Body of pancreas (tissue), 4 donors: ENCODE measurements at regions not wholly inside any gene's neighbourhood (a gene's known extent, or its start where the extent isn't known, plus 50 kb on each side); places are given as distances from the start of the nearest gene placed in this dataset.

Source experiments
- ATAC-seq: fragments of 150-250 bp; one replicate; pipeline ENCODE4 v1.9.1; 2016
- DNase-seq, 4 donors: peaks; one replicate each; pipeline ENCODE4 v3.0.0-alpha.2; 2019
- H3K27ac ChIP-seq, 4 donors: fragments of 200-600 bp; sonication (generic); 1 replicate in 3 of 4; 2 replicates in 1 of 4; pipeline versions ENCODE4 v1.5.1 to v1.6.1; 2016 to 2019; ENCODE audit warnings: mild to moderate bottlenecking in 1 of 4, mixed read lengths in 1 of 4, moderate library complexity in 1 of 4
- H3K27me3 ChIP-seq, 2 donors: fragments of 200-600 bp; sonication (generic); one replicate each; pipeline ENCODE4 v1.6.0; 2016; ENCODE audit warnings: mild to moderate bottlenecking in 1 of 2
- H3K36me3 ChIP-seq, 2 donors: fragments of 200-600 bp; sonication (generic); replicated peaks in 1 of 2; 2 replicates each; pipeline ENCODE4 v1.5.1; 2016; ENCODE audit warnings: low read depth in 2 of 2; ENCODE audit not compliant: insufficient read depth in 1 of 2
- H3K4me1 ChIP-seq: fragments of 200-600 bp; sonication (generic); one replicate; pipeline ENCODE4 v1.6.0; 2016
- H3K4me3 ChIP-seq, 2 donors: fragments of 200-600 bp; sonication (generic); 1 replicate in 1 of 2; 2 replicates in 1 of 2; pipeline ENCODE4 v1.5.1; 2016 to 2019
- H3K9me3 ChIP-seq, 3 donors: fragments of 200-600 bp; sonication (generic); 1 replicate in 2 of 3; 2 replicates in 1 of 3; pipeline ENCODE4 v1.5.1; 2016
- POLR2A ChIP-seq, 3 donors: fragments of 450-650 bp; IDR thresholded peaks; one replicate each; pipeline ENCODE4 v1.6.1; 2016; ENCODE audit warnings: antibody characterized with exemption in 3 of 3, mild to moderate bottlenecking in 2 of 3
- WGBS, 2 donors: methylation state at CpG; one replicate each; pipeline ENCODE4 v1.1.5; 2017; 5-methylcytosine and 5-hydroxymethylcytosine counted together
- intact Hi-C: fragments of 100-400 bp; cut with DNase I; formaldehyde crosslinking; loops from one replicate; pipeline ENCODE4 v1.15.1; 2023
- TF ChIP-seq, protein P1 (sequence below), 7 experiments: fragments of 450-650 bp in 4 of 7; fragments of 200-600 bp in 3 of 7; sonication (generic) in 3 of 7; IDR thresholded peaks; one replicate each; pipeline ENCODE4 v1.5.1; 2016 to 2019; ENCODE audit warnings: antibody characterized with exemption in 7 of 7

DNA sequence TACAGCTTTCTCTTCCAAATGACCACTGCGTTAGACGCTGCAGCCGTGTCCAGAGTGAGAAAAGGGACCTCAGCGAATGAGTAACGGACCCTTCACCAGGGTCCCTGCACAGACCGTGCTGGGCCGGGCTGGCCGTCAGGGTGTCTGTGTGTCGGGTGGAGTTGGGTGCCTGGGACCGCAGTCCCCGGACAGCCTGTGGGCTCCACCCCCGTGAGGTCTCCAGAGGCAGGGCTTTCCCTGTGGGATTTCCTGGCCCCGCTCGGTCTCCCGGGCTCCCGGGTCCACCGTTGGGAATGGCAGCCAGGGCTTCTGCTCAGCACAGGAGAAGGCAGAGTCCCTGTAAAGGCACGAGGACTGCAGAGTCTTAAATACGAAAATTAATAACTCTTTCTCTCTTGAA, 509.7 kb downstream of the TCERG1L start:
- DNase-seq (no peak), ATAC-seq (no peak)
- Histone ChIP-seq H3K36me3 (no peaks in the 10 kb centered on the region), H3K4me1 (no peaks in the 10 kb centered on the region), H3K9me3 (no peaks in the 10 kb centered on the region), H3K27me3 (no peaks in the 10 kb centered on the region), H3K4me3 (no peak overlapping the region), H3K27ac (no peak overlapping the region)
- intact Hi-C loops: no loop called here
- TF ChIP-seq, protein P1, sequence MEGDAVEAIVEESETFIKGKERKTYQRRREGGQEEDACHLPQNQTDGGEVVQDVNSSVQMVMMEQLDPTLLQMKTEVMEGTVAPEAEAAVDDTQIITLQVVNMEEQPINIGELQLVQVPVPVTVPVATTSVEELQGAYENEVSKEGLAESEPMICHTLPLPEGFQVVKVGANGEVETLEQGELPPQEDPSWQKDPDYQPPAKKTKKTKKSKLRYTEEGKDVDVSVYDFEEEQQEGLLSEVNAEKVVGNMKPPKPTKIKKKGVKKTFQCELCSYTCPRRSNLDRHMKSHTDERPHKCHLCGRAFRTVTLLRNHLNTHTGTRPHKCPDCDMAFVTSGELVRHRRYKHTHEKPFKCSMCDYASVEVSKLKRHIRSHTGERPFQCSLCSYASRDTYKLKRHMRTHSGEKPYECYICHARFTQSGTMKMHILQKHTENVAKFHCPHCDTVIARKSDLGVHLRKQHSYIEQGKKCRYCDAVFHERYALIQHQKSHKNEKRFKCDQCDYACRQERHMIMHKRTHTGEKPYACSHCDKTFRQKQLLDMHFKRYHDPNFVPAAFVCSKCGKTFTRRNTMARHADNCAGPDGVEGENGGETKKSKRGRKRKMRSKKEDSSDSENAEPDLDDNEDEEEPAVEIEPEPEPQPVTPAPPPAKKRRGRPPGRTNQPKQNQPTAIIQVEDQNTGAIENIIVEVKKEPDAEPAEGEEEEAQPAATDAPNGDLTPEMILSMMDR (IDR thresholded peaks at IDR 0.05): no peak
- no peak for TF ChIP-seq POLR2A (IDR thresholded peaks at IDR 0.05)
- WGBS, 2 donors: 49 to 60% methylated on average over 13 to 18 of the region's 19 CpGs

DNA sequence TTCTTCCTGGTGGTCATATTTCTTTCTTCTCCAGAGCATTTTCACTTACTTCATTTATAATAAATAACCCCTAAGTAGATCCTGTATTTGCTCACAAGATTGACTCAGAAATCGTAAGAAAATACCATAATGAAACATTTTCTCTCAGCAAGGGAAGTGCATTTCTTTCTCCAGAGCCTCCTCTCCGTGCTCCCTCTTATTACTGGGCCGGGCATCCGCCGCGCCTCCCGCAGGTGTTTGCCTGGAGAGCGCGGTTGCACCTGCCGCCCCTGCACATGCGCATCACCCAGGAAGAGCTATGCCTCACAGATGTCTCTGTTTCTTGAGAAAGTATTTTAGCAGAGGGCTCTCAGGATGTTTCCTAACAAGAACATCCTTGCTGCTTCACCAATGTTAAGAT, 509.2 kb downstream of the TCERG1L start:
- TF ChIP-seq, protein P1 (IDR thresholded peaks at IDR 0.05): no peak
- no peak for TF ChIP-seq POLR2A (IDR thresholded peaks at IDR 0.05)
- Histone ChIP-seq H3K27ac (no peak overlapping the region), H3K9me3 (no peaks in the 10 kb centered on the region), H3K4me3 (no peak overlapping the region), H3K4me1 (no peaks in the 10 kb centered on the region), H3K36me3 (no peaks in the 10 kb centered on the region), H3K27me3 (no peaks in the 10 kb centered on the region)
- WGBS, 2 donors: 82 to 83% methylated on average over 11 of the region's 11 CpGs
- DNase-seq: no peak
- intact Hi-C loops: no loop called here
- no peak for ATAC-seq

DNA sequence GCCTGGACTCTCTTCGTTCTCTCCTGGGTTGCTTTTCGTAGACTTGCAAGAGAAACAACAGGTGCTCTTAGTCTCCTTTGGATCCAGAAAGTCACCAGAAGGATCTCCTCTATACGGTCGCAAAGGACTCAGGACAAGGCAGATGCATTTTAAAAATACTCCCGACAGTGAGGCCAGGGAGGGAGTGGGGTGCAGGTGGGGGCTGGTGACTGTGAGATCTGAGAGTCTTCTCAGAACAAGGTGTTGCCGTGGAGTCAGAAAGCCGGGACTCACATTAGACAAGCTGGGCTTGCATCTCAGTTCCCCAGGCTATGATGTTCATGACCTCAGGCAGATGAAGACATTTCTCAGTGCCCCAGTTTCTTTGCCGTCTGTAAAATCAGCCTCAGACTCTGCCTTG, 507.2 kb downstream of the TCERG1L start:
- no peaks in the 10 kb centered on the region for H3K4me1 ChIP-seq
- intact Hi-C loops: no loop called here
- no peak overlapping the region for H3K4me3 ChIP-seq
- H3K27me3 ChIP-seq: no peaks in the 10 kb centered on the region
- 66 to 77% methylated on average over 7 to 8 of the region's 8 CpGs for WGBS, 2 donors
- TF ChIP-seq, protein P1 (IDR thresholded peaks at IDR 0.05): no peak
- TF ChIP-seq POLR2A (IDR thresholded peaks at IDR 0.05): no peak
- ATAC-seq (no peak), DNase-seq (no peak)
- H3K27ac ChIP-seq: no peak overlapping the region
- no peaks in the 10 kb centered on the region for H3K36me3 ChIP-seq
- no peaks in the 10 kb centered on the region for H3K9me3 ChIP-seq

DNA sequence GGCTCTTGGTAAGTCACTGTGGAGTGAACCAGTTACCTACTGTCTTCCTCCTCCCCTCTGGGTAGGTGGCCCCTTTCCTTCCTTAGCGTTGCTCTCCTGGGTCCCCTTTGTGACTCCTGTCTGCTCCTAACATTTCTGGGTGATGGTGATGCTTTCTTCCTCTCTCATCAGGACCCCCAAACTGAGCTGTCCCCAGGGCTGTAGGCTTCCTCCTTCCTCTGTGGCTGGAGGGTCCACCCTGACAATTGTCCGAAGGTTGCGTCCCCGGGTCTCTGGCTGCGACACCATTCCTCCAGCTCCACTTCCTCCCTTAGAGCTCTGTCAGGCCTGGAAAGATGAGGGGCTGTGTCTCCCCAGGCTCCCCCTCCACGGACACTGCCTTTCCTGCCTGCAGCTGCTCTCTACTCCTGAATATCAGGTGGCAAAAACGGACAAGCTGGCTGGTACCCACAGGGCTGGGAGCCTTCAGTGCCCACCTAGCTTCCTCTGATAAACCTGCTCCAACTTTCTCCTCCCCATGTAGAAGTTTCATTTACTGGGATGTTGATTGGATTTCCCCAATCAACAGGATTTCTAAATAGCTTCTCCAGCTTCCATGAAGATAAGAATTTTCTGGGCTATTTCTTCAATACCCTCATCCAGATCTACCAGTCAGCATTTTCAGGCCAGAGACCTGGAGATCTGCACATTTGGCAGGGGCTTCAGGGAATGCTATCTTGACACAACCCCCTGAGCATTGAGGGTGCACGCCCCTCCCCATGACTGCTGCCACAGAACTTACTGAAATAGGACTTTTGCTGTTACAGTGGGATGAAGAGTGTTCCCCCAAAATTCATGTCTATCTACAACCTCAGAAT, 506.5 kb downstream of the TCERG1L start:
- DNase-seq (no peak), ATAC-seq (no peak)
- intact Hi-C loops: no loop called here
- H3K36me3 ChIP-seq: no peaks in the 10 kb centered on the region
- WGBS, 2 donors: 59 to 72% methylated on average over 8 of the region's 8 CpGs
- H3K9me3 ChIP-seq: no peaks in the 10 kb centered on the region
- TF ChIP-seq, protein P1 (IDR thresholded peaks at IDR 0.05): no peak
- no peak for TF ChIP-seq POLR2A (IDR thresholded peaks at IDR 0.05)
- no peak overlapping the region for H3K4me3 ChIP-seq
- H3K27me3 ChIP-seq: no peaks in the 10 kb centered on the region
- no peak overlapping the region for H3K27ac ChIP-seq
- no peaks in the 10 kb centered on the region for H3K4me1 ChIP-seq

DNA sequence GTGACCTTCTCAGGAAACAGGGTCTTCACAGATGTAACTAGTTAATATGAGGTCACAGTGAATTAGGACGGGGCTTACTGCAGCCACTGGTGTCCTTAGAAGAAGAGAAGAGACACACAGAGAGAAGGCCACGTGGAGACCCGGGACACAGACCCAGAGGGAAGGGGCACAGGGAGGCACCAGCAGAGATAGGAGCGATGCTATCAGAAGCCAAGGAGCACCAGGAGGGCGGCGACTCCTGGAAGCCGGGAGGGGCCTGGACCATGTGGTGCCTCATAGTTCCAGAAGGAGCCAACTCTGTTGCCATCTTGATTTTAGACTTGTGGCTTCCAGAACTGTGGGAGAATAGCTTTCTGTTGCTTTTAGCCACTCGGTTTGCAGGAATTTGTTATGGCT, 505.9 kb downstream of the TCERG1L start:
- DNase-seq (no peak), ATAC-seq (no peak)
- TF ChIP-seq POLR2A (IDR thresholded peaks at IDR 0.05): no peak
- TF ChIP-seq, protein P1 (IDR thresholded peaks at IDR 0.05): no peak
- Histone ChIP-seq H3K4me3 (no peak overlapping the region), H3K27ac (no peak overlapping the region), H3K27me3 (peaks cover 0 to 4% of the 10 kb centered on the region in 2 donors), H3K36me3 (no peaks in the 10 kb centered on the region), H3K4me1 (no peaks in the 10 kb centered on the region), H3K9me3 (no peaks in the 10 kb centered on the region)
- WGBS, 2 donors: 54 to 72% methylated on average over 8 of the region's 8 CpGs
- intact Hi-C loops: no loop called here
